ENCODE measurements at regions not wholly inside any gene's neighbourhood (a gene's known extent, or its start where the extent isn't known, plus 50 kb on each side); places are given as distances from the start of the nearest gene placed in this dataset.
A peak's percentile ranks its signal among the peaks of the same experiment; 100 is the strongest.

GRCh38 chr10:129093641-129094040 is 373.4 kb upstream of the MGMT start:
- no peak for DNase-seq (ENCODE audit: extremely low read depth, low read depth)
- TF ChIP-seq CTCF (IDR thresholded peaks at IDR 0.05; ENCODE audit: low read depth, low read length) = no peak

GRCh38 chr10:129094233-129094632 is 372.8 kb upstream of the MGMT start:
- DNase-seq (ENCODE audit: extremely low read depth, low read depth) = no peak
- no peak for TF ChIP-seq CTCF (IDR thresholded peaks at IDR 0.05; ENCODE audit: low read depth, low read length)

- TF ChIP-seq CTCF (IDR thresholded peaks at IDR 0.05; ENCODE audit: low read depth, low read length) = no peak
- DNase-seq (ENCODE audit: extremely low read depth, low read depth) = no peak
Observed at GRCh38 chr10:129094861-129095260, 372.2 kb upstream of the MGMT start.

- DNase-seq (ENCODE audit: extremely low read depth, low read depth) = no peak
- TF ChIP-seq CTCF (IDR thresholded peaks at IDR 0.05; ENCODE audit: low read depth, low read length) = no peak
Observed at GRCh38 chr10:129095680-129096064, 371.4 kb upstream of the MGMT start.

GRCh38 chr10:129096065-129096984 is 370.7 kb upstream of the MGMT start:
- TF ChIP-seq CTCF (IDR thresholded peaks at IDR 0.05; ENCODE audit: low read depth, low read length) = no peak
- DNase-seq (ENCODE audit: extremely low read depth, low read depth) = peak; percentile 45

- no peak for TF ChIP-seq CTCF (IDR thresholded peaks at IDR 0.05; ENCODE audit: low read depth, low read length)
- no peak for DNase-seq (ENCODE audit: extremely low read depth, low read depth)
Observed at GRCh38 chr10:129097776-129098330, 369.2 kb upstream of the MGMT start.

- TF ChIP-seq CTCF (IDR thresholded peaks at IDR 0.05; ENCODE audit: low read depth, low read length) = no peak
- DNase-seq (ENCODE audit: extremely low read depth, low read depth) = no peak
Observed at GRCh38 chr10:129098517-129098916, 368.5 kb upstream of the MGMT start.
